OCI-LY1 (cell line): ENCODE measurements at regions not wholly inside any gene's neighbourhood (a gene's known extent, or its start where the extent isn't known, plus 50 kb on each side); places are given as distances from the start of the nearest gene placed in this dataset.

Experiments used
- EZH2 ChIP-seq: fragments of 200-600 bp; sonication (generic), shearing (Covaris generic); IDR thresholded peaks from 2 replicates; pipeline ENCODE4 v1.8.0; 2017; ENCODE audit warnings: borderline replicate concordance, mixed run types, mild to moderate bottlenecking, antibody characterized with exemption, low read length, moderate library complexity, mixed read lengths
- TF ChIP-seq, protein P1 (sequence below): fragments of 200-600 bp; sonication (generic), shearing (Covaris generic); IDR thresholded peaks from 2 replicates; pipeline ENCODE4 v1.5.1; 2017; ENCODE audit warnings: mild to moderate bottlenecking, antibody characterized with exemption, low read length, moderate library complexity, mixed read lengths

DNA sequence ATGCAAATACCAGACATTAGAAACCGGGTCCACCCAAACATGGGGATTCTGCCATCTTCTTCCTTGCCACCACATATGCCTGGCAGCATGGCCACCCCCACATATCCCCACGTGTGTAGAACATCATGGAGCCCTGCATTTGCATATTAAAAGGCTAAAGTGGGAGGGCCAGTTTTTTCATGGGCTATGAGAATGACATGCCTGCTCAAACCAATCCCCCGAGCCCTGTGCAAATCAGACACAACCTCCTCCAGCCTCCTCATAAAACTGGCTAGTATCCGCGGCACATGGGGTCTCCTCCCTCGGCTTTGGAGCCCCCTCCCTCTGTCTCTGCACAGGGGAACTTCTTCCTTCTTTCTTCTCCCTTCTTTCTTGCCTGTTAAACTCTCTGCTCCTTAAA, 174.9 kb upstream of the WSCD1 start:
- TF ChIP-seq, protein P1, sequence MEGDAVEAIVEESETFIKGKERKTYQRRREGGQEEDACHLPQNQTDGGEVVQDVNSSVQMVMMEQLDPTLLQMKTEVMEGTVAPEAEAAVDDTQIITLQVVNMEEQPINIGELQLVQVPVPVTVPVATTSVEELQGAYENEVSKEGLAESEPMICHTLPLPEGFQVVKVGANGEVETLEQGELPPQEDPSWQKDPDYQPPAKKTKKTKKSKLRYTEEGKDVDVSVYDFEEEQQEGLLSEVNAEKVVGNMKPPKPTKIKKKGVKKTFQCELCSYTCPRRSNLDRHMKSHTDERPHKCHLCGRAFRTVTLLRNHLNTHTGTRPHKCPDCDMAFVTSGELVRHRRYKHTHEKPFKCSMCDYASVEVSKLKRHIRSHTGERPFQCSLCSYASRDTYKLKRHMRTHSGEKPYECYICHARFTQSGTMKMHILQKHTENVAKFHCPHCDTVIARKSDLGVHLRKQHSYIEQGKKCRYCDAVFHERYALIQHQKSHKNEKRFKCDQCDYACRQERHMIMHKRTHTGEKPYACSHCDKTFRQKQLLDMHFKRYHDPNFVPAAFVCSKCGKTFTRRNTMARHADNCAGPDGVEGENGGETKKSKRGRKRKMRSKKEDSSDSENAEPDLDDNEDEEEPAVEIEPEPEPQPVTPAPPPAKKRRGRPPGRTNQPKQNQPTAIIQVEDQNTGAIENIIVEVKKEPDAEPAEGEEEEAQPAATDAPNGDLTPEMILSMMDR = no peak
- no peak for TF ChIP-seq EZH2
